HEK293 (cell line): ENCODE measurements at regions not wholly inside any gene's neighbourhood (a gene's known extent, or its start where the extent isn't known, plus 50 kb on each side); places are given as distances from the start of the nearest gene placed in this dataset.

ENCODE experiments used
- CTCF ChIA-PET: fragments of 350-600 bp; formaldehyde crosslinking; extraction: SDS; loops from one replicate; lab custom pipeline; 2021; ENCODE audit warnings: antibody characterized with exemption; lab: Yijun Ruan, JAX
- POLR2A ChIA-PET: fragments of 300-600 bp; formaldehyde crosslinking; extraction: SDS; loops from one replicate; lab custom pipeline; 2020; ENCODE audit warnings: antibody characterized with exemption, inconsistent platforms; lab: Yijun Ruan, JAX
- H3K27ac ChIP-seq: fragments of 200-500 bp; sonication (Bioruptor generic); 2 replicates; pipeline ENCODE4 v1.5.1; 2014; ENCODE audit warnings: low read depth, low read length, control low read depth, inconsistent platforms; ENCODE audit errors: extremely low read depth
- H3K36me3 ChIP-seq, 2 experiments: fragments of 200-500 bp in 1 of 2; sonication (Bioruptor generic) in 1 of 2; 1 replicate in 1 of 2; 2 replicates in 1 of 2; pipeline ENCODE4 v1.5.1; 2014 to 2017; ENCODE audit warnings: inconsistent platforms in 2 of 2, low read length in 2 of 2; ENCODE audit not compliant: control insufficient read depth in 2 of 2, insufficient read depth in 1 of 2
- H3K4me1 ChIP-seq: fragments of 200-500 bp; sonication (Bioruptor generic); 2 replicates; pipeline ENCODE4 v1.5.1; 2014; ENCODE audit warnings: mild to moderate bottlenecking, low read length, inconsistent platforms; ENCODE audit not compliant: control insufficient read depth, insufficient read depth
- H3K4me3 ChIP-seq: 2 replicates; pipeline ENCODE4 v1.5.1; 2011; ENCODE audit warnings: low read depth, mild to moderate bottlenecking, control low read depth, low read length, moderate library complexity
- H3K9me3 ChIP-seq: fragments of 200-500 bp; sonication (Bioruptor generic); 2 replicates; pipeline ENCODE4 v1.5.1; 2014; ENCODE audit warnings: low read depth, low read length, inconsistent platforms; ENCODE audit not compliant: control insufficient read depth, insufficient read depth
- ATF2 ChIP-seq: fragments of 450-650 bp; formaldehyde crosslinking; IDR thresholded peaks from 2 replicates; pipeline ENCODE4 v1.5.1; 2016; ENCODE audit warnings: missing biosample characterization, missing genetic modification characterization, low read depth
- MZF1 ChIP-seq: fragments of 450-650 bp; formaldehyde crosslinking; IDR thresholded peaks from 2 replicates; pipeline ENCODE4 v1.5.1; 2017; ENCODE audit warnings: missing biosample characterization, missing genetic modification characterization, borderline replicate concordance
- RBAK ChIP-seq: fragments of 450-650 bp; formaldehyde crosslinking; IDR thresholded peaks from 2 replicates; pipeline ENCODE4 v1.5.1; 2016; ENCODE audit warnings: missing biosample characterization, missing genetic modification characterization
- REST ChIP-seq: fragments of 450-650 bp; formaldehyde crosslinking; IDR thresholded peaks from 2 replicates; pipeline ENCODE4 v1.5.1; 2016; ENCODE audit warnings: missing biosample characterization, missing genetic modification characterization
- TSHZ1 ChIP-seq: fragments of 450-650 bp; formaldehyde crosslinking; IDR thresholded peaks from 2 replicates; pipeline ENCODE4 v1.5.1; 2016; ENCODE audit warnings: missing biosample characterization, missing genetic modification characterization, borderline replicate concordance
- ZBTB49 ChIP-seq: fragments of 450-650 bp; formaldehyde crosslinking; IDR thresholded peaks from 2 replicates; pipeline ENCODE4 v1.5.1; 2016; ENCODE audit warnings: missing biosample characterization, missing genetic modification characterization, low read depth
- ZBTB7A ChIP-seq: fragments of 450-650 bp; formaldehyde crosslinking; IDR thresholded peaks from 2 replicates; pipeline ENCODE4 v1.5.1; 2016; ENCODE audit warnings: low read depth, missing biosample characterization, missing genetic modification characterization
- ZEB2 ChIP-seq: fragments of 450-650 bp; formaldehyde crosslinking; IDR thresholded peaks from 2 replicates; pipeline ENCODE4 v1.5.1; 2016; ENCODE audit warnings: missing biosample characterization, missing genetic modification characterization
- ZNF23 ChIP-seq: fragments of 450-650 bp; formaldehyde crosslinking; IDR thresholded peaks from 2 replicates; pipeline ENCODE4 v1.5.1; 2016; ENCODE audit warnings: missing biosample characterization, missing genetic modification characterization, borderline replicate concordance
- ZNF354C ChIP-seq: fragments of 450-650 bp; formaldehyde crosslinking; IDR thresholded peaks from 2 replicates; pipeline ENCODE4 v1.5.1; 2016; ENCODE audit warnings: missing biosample characterization, missing genetic modification characterization, low read depth, borderline replicate concordance
- ZNF362 ChIP-seq: fragments of 450-650 bp; formaldehyde crosslinking; IDR thresholded peaks from 2 replicates; pipeline ENCODE4 v1.5.1; 2016; ENCODE audit warnings: missing biosample characterization, missing genetic modification characterization
- ZNF530 ChIP-seq: fragments of 450-650 bp; formaldehyde crosslinking; IDR thresholded peaks from 2 replicates; pipeline ENCODE4 v1.5.1; 2016; ENCODE audit warnings: low read depth, missing biosample characterization, missing genetic modification characterization
- ZNF585B ChIP-seq: fragments of 450-650 bp; formaldehyde crosslinking; IDR thresholded peaks from 2 replicates; pipeline ENCODE4 v1.5.1; 2016; ENCODE audit warnings: missing biosample characterization, missing genetic modification characterization
- ZNF701 ChIP-seq: fragments of 450-650 bp; formaldehyde crosslinking; IDR thresholded peaks from 2 replicates; pipeline ENCODE4 v1.5.1; 2016; ENCODE audit warnings: missing biosample characterization, missing genetic modification characterization
- ZNF776 ChIP-seq: fragments of 450-650 bp; formaldehyde crosslinking; IDR thresholded peaks from 2 replicates; pipeline ENCODE4 v1.5.0; 2017; ENCODE audit warnings: missing biosample characterization, missing genetic modification characterization, borderline replicate concordance
- TF ChIP-seq, protein P1 (sequence below): fragments of 450-650 bp; formaldehyde crosslinking; IDR thresholded peaks from 2 replicates; pipeline ENCODE4 v1.5.1; 2016; ENCODE audit warnings: missing biosample characterization, missing genetic modification characterization
- TF ChIP-seq, protein P2 (sequence below): fragments of 450-650 bp; formaldehyde crosslinking; IDR thresholded peaks from 2 replicates; pipeline ENCODE4 v1.5.1; 2016; ENCODE audit warnings: missing biosample characterization, missing genetic modification characterization

GRCh38 chr4:37767019-37767418 is 59.5 kb upstream of the PGM2 start:
- no peak overlapping the region for H3K27ac ChIP-seq
- no peaks in the 10 kb centered on the region for H3K36me3 ChIP-seq
- ChIA-PET CTCF (interaction anchor here (0.8 kb wide), 1 partner anchor 71 kb away, joined by 3 read pairs; no protein-coding TSS in a partner anchor), POLR2A (no interaction called here)
- TF ChIP-seq RBAK (tag by site-specific recombination), result no peak
- TF ChIP-seq ZNF530 (tag by site-specific recombination), result no peak
- no peak for TF ChIP-seq ZNF585B (tag by site-specific recombination)
- TF ChIP-seq ZBTB49, result no peak
- no peak for TF ChIP-seq TSHZ1 (tag by site-specific recombination)
- no peak for TF ChIP-seq MZF1
- no peak for TF ChIP-seq ZNF362 (tag by site-specific recombination)
- TF ChIP-seq ZBTB7A (tag by site-specific recombination), result no peak
- no peak for TF ChIP-seq ATF2
- TF ChIP-seq ZNF23 (tag by site-specific recombination), result no peak
- no peak for TF ChIP-seq ZNF354C (tag by site-specific recombination)
- TF ChIP-seq ZNF776 (tag by site-specific recombination), result no peak
- TF ChIP-seq, protein P1, sequence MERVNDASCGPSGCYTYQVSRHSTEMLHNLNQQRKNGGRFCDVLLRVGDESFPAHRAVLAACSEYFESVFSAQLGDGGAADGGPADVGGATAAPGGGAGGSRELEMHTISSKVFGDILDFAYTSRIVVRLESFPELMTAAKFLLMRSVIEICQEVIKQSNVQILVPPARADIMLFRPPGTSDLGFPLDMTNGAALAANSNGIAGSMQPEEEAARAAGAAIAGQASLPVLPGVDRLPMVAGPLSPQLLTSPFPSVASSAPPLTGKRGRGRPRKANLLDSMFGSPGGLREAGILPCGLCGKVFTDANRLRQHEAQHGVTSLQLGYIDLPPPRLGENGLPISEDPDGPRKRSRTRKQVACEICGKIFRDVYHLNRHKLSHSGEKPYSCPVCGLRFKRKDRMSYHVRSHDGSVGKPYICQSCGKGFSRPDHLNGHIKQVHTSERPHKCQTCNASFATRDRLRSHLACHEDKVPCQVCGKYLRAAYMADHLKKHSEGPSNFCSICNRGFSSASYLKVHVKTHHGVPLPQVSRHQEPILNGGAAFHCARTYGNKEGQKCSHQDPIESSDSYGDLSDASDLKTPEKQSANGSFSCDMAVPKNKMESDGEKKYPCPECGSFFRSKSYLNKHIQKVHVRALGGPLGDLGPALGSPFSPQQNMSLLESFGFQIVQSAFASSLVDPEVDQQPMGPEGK (tag by site-specific recombination), result no peak
- TF ChIP-seq ZNF701 (tag by site-specific recombination), result no peak
- TF ChIP-seq ZEB2, result no peak
- no peak for TF ChIP-seq REST
- TF ChIP-seq, protein P2, sequence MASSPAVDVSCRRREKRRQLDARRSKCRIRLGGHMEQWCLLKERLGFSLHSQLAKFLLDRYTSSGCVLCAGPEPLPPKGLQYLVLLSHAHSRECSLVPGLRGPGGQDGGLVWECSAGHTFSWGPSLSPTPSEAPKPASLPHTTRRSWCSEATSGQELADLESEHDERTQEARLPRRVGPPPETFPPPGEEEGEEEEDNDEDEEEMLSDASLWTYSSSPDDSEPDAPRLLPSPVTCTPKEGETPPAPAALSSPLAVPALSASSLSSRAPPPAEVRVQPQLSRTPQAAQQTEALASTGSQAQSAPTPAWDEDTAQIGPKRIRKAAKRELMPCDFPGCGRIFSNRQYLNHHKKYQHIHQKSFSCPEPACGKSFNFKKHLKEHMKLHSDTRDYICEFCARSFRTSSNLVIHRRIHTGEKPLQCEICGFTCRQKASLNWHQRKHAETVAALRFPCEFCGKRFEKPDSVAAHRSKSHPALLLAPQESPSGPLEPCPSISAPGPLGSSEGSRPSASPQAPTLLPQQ (tag by site-specific recombination), result no peak
- no peak overlapping the region for H3K4me3 ChIP-seq
- H3K9me3 ChIP-seq, result no peaks in the 10 kb centered on the region
- no peaks in the 10 kb centered on the region for H3K4me1 ChIP-seq
